EL (cell line): ENCODE measurements at regions not wholly inside any gene's neighbourhood (a gene's known extent, or its start where the extent isn't known, plus 50 kb on each side); places are given as distances from the start of the nearest gene placed in this dataset.

Experiments
- DNase-seq: peaks from one replicate; pipeline ENCODE4 v3.0.0-alpha.2; 2016

DNA sequence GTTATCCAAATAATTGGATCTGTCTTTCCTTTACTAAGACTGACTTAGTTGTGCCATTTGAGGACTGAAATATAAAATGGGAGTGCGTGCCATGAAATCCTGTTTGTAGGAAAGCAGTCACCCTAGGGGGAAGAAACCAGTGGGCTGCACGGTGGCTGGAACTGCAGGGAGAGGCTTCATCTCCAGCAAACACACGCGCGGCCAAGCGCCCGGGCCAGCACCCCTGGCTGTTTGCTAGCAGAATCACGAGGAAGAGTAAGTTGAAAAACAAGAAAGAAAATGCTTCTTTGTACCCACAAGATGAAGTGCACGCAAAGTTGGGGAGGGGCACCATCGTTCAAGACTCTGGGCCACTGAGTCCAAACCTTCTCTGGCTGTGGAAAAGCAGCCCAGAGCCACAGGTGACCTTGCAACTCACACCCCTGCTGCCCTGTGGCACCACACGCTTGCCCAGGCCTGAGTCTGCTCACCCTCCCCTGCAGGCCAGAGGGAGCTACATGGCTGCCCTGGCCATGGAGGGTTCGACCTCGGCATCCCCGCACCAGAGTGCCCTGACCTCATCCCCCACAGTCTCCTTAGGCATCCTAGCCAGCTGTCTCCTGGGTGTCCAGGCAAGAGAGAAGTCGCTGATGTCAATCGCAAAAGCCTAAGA is 55.2 kb downstream of the IRX2 start:
- no peak for DNase-seq

DNA sequence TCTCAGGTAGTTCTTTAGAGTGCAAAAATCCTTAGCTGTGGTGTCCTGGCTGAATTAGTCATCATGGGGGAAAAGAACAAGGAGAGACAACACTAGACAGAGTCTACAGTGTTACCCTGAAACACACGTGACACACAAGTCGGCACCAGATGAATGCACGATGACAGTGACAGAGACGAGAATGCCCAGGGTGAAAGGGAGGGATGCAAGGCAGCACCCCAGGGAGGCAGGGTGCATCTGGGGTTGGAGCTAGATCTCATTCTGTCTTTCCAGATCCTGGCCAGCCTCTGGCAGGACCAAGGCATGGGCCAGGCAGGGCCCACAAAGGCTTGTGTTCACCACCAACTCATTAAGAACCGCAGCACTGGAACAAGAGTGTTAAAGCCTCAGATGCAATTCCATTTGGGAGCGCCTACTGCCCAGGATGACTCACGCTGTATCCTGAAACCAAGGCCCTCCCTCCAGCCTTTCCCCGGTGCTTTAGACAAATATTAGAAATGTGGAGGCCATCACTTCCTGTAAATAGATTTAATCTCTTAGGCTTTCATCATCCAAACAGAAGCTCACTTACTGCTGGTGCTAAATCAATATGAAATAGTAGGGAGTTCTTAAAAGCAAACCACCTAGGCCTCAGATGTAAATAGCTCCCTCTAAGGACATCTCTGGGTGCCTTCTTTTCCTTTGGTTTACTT is 56.1 kb downstream of the IRX2 start:
- no peak for DNase-seq

DNA sequence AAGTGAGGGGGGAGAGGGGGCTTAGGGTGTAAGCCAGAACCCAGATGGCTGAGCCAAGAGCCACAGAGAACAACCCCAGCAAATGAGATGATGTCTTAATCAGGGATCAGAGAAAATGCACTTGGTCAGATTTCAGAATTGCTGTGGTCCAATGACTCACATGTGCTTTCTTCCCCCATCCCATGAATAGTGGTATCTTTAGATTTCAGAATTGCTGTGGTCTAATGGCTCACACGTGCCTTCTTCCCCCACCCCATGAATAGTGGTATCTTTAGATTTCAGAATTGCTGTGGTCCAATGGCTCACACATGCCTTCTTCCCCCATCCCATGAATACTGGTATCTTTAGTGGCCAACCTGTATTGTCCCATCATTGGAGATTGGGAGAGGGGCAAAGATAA is 59.9 kb downstream of the IRX2 start:
- DNase-seq, result no peak

DNA sequence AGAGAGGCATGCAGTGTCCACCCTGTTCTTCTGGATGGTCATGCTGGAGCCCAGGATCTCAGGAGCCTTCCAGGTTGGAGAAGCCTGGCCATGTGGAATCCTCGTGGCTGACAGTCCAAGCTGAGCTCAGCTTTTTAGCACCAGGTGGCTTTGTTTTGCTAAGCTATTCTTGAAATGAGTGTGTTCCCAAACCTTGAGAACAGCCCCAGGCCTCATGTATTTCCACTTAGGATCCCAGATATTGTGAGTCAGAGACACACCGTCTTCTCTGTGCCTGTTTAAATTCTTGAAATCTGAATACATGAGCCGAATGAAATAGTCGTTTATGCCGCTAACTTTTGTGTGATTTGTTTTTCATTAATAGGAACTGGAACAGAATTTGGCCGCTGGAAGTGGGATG is 61.2 kb downstream of the IRX2 start:
- no peak for DNase-seq

DNA sequence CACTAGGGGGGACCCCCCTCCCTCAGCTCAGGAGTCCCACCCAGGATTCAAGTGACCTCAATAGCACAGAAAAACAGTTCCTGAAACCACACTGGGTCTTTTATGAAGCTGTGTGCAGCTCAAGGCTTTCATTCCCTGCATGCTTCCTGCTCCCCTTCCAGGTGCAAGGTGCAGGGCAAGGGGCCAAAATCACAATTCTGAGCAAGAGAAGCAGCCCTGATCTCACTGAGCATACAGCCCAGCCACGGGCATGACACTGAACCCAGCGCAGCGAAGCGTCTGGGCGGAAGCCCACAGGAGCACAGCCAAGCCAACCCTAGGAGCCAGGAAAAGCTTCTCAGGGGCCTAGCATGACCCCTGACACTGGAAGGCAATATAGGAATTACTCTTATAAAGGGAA is 62.9 kb downstream of the IRX2 start:
- no peak for DNase-seq

DNA sequence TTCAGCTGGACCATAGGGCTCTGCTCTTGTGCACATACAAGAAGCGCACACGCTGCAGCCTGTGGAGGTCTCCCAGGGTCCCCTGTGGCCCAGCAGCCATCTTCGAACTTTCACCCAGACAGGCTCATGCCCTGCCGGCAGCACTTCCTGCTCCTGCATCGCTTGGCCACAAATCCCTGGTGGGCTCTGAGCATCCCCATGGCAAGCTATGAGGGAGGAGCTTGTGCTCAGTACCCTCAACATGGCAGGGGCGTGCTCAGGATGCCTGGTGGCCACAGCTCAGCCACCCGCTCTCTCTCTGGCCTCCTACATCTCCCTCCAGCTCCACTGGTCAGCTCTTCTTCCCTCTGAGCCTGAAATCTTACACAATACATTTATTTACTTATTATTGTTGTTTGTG is 63.7 kb downstream of the IRX2 start:
- DNase-seq, result no peak

DNA sequence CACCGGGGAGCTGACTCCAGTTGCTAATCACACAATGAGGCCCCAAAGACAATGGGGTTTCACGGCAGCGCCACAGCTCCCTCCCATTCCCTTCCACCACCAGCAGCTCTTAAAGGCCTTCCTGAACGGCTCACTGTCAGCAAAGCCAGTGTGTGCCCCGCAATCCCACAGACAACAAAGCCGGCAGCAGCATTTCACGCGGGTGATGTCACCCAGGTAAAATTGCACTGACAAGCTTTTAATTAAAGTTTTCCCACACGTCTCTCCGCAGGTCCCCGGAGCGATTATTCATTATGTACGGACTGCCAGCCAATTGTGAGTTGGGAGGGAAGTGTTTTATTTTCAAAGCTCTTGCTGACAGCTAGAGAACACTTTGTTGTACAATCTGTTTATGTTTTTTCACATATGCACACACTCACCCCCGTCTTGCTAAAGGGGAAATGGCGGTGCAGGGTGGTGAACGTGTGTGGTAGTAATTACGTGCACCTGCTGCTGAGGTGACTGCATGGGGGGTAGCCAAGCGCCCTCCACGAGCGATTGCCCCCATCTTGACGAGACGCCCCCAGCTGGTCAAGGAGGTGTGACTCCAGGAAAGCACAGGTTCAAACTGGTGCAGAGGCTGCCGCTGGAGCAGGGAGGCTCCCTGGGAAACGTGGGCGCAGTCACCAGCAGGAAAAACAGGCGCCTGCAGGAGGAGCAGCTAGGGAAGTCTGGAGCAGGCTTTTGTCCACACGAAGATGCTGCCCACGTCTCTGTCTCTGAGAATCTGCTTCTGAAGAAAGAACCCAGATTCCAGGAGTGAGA is 65.0 kb downstream of the IRX2 start:
- no peak for DNase-seq

DNA sequence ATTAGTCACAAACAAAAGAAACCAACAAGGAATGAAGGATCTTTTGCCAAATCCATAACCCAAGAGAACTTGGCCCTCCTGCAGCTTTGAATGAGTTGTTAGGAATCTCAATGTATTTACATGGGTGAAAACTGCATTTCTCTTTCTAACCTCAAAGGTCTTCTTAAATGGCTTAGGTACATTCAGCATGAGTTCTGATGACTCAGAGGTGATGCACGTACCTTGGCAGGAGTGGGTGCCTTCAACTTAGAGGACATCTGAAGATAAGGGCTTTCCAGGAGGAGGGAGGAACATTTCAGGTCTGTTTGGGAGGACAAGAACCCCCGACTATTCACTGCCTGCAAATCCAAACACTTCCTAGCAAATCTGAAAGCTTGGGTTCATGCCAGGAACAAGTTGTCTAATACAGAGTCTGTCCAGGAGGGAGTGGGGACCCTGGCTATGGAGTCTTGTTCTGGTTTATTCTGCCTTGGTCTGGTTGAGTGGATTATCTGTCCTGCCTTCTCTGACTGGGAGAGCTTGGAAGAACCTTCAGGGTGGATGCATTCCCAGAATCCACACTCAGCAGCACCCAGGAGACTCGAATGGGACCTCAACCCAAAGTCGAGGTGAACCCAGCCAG is 65.7 kb downstream of the IRX2 start:
- DNase-seq, result no peak

DNA sequence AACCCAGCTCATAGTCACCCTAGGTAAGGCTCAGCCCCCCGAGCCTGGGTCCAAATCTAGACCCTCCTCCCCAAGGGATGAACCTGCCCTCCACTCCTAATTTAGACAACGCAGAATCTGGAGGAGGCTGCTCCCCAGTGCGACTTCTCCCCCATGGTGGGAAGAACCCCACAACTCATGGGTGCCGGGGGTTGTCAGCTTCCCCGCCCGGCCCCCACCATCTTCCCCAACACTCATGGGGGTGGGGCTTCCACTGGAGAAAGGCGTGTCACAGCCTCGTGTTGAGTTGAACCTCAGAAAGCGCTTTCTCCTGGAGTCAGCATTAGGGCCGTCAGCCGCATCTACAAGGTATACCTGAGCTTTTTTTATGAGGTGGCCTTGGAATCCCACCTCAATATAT is 66.9 kb downstream of the IRX2 start:
- no peak for DNase-seq

DNA sequence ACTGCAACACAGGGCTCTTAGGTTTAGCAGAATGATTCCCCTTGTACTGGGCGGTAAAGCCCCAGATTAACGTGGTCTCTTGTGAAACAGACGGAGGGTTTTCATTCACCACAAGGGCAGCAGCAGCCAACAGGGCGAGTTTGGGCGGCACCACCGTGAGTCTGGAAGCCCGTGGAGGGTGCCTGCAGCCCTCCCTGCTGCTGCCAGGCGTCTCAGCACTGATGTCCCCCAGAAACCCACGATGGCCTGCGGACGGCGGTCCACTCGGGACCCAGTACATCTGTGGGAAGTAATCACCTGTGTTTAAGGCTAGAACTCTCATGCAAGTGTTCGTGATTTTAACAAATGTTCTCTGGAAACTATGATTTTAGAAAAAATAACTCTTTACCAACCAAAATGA is 67.8 kb downstream of the IRX2 start:
- no peak for DNase-seq

DNA sequence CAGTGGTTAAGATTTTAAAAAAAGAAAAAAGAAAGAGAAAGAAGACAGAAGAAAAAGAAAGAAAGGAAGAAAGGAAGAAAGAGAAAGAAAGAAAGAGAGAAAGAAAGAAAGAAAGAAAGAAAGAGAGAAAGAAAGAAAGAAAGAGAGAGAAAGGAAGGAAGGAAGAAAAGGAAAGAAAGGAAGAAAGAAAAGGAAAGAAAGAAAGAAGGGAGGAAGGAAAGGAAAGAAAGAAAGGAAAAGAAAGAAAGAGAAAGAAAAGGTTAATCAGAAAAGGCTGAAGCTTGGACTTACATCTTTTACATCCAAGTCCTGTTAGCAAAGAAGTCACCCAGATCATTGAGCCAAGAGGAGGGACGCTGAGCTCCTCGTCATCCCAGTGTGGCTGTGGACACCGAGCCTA is 70.0 kb downstream of the IRX2 start:
- no peak for DNase-seq

DNA sequence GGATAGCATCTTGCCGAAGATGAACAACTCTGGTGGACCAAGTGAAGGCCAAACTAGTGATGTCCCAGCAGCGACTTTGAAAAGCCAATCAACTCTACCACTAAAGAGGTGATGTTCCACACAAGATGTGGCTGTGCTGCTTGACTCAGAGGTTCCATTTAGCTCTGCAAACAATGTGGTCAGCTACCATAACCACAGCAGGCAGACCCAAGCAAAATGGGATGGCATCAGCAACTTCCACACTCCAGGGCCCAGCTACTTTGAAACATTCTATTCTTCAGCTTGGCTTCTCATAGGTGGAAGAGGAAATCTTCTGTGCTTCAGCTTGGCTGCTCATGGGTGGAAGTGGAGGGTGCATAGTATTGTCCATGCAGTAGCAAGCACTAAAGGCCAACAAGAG is 70.5 kb downstream of the IRX2 start:
- DNase-seq, result no peak

DNA sequence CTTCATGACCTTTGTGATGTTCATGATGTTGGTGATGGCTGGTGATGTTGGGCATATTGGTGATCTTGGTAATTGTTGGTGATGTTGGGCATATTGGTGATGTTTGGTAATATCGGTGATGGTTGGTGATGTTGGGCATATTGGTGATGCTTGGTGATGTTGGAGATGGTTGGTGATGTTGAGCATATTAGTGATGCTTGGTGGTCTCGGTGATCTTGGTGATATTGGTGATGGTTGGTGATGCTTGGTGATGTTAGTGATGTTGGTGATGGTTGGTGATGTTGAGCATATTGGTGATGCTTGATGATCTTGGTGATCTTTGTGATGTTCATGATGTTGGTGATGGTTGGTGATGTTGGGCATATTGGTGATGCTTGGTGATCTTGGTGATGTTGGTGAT is 73.8 kb downstream of the IRX2 start:
- no peak for DNase-seq

DNA sequence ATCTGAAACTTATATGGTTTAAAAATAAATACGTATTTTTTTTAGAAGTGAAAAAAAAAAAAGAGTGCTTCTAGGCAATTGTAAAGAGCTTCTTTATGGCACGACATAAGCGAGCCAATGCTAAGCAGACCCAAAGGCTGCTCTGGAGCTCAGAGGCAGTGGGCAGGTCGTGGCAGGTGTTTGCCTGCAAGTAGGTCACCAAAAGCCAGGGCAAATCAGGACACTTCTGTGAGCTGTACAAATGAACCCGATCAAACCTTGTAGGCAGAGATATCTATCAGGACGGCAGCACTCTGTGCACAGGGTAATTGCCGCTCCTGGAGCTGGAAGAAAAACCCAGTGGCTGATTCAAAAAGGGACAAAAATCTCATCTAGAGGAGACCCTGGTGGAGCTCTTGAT is 75.9 kb downstream of the IRX2 start:
- no peak for DNase-seq

DNA sequence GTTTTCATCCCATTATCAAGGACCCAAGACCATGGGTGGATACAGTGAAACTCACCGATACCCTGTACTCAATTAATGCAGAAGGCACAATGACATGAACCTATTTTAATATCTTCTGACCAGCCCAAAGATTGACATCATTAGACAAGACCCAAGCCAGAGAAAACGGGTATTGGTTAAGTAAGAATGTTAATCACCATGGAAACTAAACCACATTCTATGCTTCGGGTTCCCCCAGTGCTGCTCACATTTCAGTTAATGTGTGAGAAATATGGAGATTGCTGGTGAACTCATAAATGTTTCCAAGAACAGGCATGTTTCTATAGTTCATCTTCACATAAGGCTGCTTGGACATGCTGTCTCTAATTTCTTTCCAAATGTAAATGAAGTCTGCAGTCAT is 77.0 kb downstream of the IRX2 start:
- DNase-seq, result no peak

DNA sequence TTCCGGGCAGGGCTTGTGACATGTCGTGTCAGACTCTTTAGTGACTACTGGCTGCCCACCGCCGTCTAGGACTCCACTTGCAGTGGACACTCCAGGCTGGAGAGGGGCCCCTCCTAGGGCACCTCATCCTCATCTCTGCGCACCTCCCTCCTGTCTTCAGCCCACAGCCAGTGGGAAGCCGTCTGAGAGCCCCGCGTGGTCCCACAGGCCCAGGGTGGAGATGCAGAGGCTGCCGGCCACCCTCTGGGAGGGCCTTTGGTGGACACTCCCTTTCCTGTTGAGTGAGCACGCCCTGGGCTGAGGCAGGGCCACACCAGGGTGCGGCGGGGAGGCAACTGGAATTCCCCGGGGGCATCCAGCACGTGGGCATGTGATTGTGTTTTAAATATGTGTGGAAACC is 80.5 kb downstream of the IRX2 start:
- no peak for DNase-seq

DNA sequence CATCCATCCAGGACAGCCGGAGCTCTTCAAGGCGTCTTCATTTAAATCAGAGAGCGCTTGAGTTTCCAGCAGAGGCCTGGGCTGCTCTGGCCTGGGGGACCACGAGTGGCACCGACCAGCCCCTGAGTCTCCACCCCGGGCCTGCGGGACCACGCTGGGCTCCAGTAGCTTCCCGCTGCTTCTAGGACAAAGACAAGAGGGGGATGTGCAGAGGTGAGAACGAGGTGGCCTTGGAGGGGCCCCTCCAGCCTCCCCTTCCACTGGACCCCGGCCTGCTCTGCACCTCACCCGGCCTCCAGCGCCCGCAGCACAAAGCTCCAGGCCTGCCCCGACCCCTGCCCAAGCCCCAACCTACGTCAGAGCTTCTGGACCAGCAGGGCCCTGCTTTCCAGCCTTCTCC is 81.6 kb downstream of the IRX2 start:
- DNase-seq, result no peak

DNA sequence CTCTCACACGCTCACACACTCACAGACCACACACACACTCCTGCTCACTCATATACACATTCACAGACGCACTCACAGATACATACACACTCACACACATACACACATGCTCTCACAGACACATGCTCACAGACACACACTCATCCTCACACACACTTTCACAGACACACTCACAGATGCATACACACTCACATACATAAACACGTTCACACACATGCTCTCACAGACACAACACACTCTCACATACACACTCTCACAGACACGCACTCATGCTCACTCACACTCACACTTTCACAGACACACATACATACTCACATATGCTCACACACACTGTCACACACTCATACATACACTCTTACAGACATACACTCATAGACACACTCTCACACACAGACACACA is 82.2 kb downstream of the IRX2 start:
- DNase-seq, result no peak

DNA sequence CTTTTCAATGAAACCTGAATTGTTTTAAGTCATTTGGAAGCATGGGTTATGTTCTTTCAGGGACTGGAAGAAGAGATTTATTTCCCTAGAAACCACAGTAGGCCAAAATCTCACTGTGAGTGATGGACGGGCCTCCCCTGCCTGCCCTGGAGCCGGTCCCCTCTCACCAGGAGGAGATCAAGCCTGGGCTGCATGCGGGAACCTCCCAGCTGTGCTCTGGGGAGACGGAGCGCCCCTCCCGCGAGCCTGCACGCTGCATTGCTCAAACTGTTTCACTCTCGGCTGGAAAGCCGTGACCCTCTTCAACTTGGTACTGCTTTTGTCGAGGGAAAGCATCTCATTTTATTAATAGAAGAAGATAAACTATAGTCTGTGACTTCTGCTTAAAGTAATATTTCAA is 85.4 kb downstream of the IRX2 start:
- DNase-seq, result no peak

DNA sequence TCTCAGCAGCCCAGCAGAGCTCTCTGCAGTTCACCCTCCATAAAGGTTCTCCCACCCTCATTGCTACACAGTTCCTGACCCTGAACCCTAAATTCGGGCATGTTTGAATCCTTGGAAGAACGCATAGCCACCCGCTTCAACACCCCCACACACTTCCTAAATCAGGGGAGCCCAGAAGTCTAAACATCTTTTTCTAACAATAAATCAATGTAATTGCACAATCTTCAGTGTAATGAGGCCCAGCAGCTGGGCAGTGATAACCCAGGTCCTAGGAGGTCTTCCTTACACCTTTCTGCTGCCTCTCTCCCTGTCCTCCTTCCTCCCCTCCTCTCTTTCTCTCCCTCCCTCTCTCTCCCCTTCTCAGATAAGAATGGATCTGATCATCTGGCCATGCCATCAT is 88.0 kb downstream of the IRX2 start:
- DNase-seq, result no peak

DNA sequence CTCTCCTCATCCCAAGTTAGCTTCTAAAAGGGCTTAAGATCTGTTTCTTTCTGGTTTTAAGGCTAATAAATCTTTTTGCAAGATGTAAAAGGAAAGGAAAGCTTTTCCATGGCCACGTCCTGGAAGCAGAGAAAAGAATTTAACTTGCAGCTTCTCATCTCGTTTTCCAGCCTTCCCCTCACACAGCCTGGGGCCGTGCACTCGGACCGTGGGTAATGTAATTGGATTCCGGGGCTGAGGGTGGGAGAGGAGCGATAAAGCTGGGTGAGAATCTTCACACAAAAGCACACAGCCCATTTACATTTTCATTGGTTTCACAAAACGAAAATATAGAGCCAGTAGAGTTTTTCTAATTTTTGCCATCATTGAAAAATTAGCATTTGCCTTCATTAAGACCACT is 91.2 kb downstream of the IRX2 start:
- no peak for DNase-seq

DNA sequence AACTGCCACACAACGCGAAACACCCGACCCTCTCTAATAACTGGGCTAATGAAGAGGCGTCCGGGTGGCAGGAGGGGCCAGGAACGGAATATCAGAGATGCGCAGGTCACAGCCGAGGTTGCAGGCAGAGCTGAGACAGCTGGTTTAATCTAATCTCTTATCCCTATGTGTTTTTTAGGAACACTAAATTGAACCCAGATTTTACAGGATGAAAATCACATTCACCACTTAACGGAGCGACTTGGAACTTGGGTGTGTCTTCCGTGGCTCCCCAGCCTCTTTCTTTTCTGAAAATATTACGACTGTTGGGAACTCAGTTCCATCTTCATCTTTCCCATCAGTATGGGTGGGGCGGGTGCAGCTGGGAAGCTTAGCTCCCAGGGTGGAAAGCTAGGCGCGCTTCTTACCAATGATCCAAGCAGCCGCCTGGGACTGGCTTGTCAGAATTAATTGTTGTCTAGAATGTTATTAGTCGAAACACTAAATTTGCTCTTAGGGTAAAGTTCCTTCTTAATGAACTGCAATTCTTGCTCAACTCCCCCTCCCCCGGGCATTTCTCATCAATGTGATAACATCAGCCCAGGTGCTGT is 92.5 kb downstream of the IRX2 start:
- no peak for DNase-seq

DNA sequence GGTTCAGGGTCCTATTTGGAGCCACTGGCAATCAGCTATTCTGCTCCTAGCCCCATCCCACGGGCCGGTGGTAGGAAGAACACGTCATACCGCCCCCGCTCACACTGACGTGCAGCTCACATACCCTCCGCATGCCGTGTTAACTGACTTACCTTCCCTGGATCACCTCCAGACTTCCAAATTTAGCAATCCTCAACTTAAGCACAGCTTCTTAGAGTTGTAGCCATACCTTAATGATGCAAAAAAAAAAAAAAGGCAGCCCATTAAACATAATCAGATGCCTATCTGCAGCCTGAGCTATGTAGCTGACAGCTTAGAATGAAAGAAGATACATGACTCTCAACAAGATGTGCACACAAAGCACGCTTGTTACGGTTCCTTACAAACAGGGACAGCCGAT is 93.0 kb downstream of the IRX2 start:
- no peak for DNase-seq

DNA sequence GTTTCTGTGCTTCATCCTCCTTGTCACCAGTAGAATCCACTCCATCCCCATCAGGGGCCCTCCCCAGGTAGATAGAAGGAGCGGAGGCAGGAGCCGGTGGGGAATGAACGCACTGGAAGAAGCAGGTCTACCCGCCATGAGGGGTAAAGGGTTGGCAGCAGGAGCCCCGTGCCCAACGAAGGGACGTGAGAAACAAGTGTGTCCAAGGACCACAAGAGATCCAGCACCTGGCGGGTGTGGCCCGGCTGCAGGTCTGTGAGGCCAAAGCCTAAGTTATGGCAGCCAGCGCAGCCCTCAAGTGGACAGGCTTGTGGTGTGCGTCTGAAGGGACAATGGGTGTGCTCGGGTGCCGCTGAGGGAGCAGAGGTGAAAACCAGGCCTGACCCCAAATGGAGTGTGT is 94.3 kb downstream of the IRX2 start:
- no peak for DNase-seq
